T-helper 2 cell (primary cell): ENCODE measurements at regions not wholly inside any gene's neighbourhood (a gene's known extent, or its start where the extent isn't known, plus 50 kb on each side); places are given as distances from the start of the nearest gene placed in this dataset.

Experiments used
- DNase-seq, 5 experiments: peaks; one replicate each; pipeline versions ENCODE4 v3.0.0 to v3.0.0-alpha.2; 2012 to 2022

GRCh38 chr6:167442796-167443680 is 118.2 kb downstream of the TTLL2 start:
- DNase-seq = no peak

- no peak for DNase-seq
Measured at GRCh38 chr6:167444602-167445346, 119.9 kb downstream of the TTLL2 start.

GRCh38 chr6:167445568-167445967 is 120.7 kb downstream of the TTLL2 start:
- DNase-seq = no peak

- no peak for DNase-seq
Measured at GRCh38 chr6:167446046-167446445, 121.2 kb downstream of the TTLL2 start.

- DNase-seq = no peak
Measured at GRCh38 chr6:167446971-167447370, 122.1 kb downstream of the TTLL2 start.

- DNase-seq = no peak
Measured at GRCh38 chr6:167448378-167448777, 123.5 kb downstream of the TTLL2 start.

- no peak for DNase-seq
Measured at GRCh38 chr6:167449094-167449861, 124.4 kb downstream of the TTLL2 start.

- DNase-seq = no peak
Measured at GRCh38 chr6:167450626-167451025, 125.7 kb downstream of the TTLL2 start.

GRCh38 chr6:167452338-167453081 is 127.6 kb downstream of the TTLL2 start:
- no peak for DNase-seq

GRCh38 chr6:167453082-167453446 is 128.2 kb downstream of the TTLL2 start:
- no peak for DNase-seq

GRCh38 chr6:167454003-167454402 is 129.1 kb downstream of the TTLL2 start:
- DNase-seq = no peak

- no peak for DNase-seq
Measured at GRCh38 chr6:167455371-167455770, 130.5 kb downstream of the TTLL2 start.

GRCh38 chr6:167462514-167463312 is 137.8 kb downstream of the TTLL2 start:
- no peak for DNase-seq

GRCh38 chr6:167464177-167464576 is 139.3 kb downstream of the TTLL2 start:
- no peak for DNase-seq

- no peak for DNase-seq
Measured at GRCh38 chr6:167465482-167465881, 140.6 kb downstream of the TTLL2 start.

GRCh38 chr6:167467282-167467681 is 142.4 kb downstream of the TTLL2 start:
- no peak for DNase-seq

GRCh38 chr6:167467793-167468431 is 143.0 kb downstream of the TTLL2 start:
- no peak for DNase-seq

- DNase-seq = no peak
Measured at GRCh38 chr6:167469101-167469500, 144.2 kb downstream of the TTLL2 start.

- DNase-seq = no peak
Measured at GRCh38 chr6:167469672-167470071, 144.8 kb downstream of the TTLL2 start.

GRCh38 chr6:167470101-167470835 is 145.4 kb downstream of the TTLL2 start:
- no peak for DNase-seq
